H1 (cell line): ENCODE measurements at regions not wholly inside any gene's neighbourhood (a gene's known extent, or its start where the extent isn't known, plus 50 kb on each side); places are given as distances from the start of the nearest gene placed in this dataset.

Experiments used
- CTCF ChIA-PET: fragments of 300-600 bp; sonication (Branson Sonifier 250); formaldehyde crosslinking; loops from one replicate; lab custom pipeline; 2021; ENCODE audit not compliant: partially characterized antibody; lab: Charles Lee
- POLR2A ChIA-PET: fragments of 300-600 bp; sonication (Branson Sonifier 250); formaldehyde crosslinking; loops from one replicate; lab custom pipeline; 2021; ENCODE audit warnings: inconsistent platforms; ENCODE audit not compliant: partially characterized antibody; lab: Charles Lee
- DNase-seq, 2 experiments: peaks; one replicate each; pipeline versions ENCODE4 v3.0.0 to v3.0.0-alpha.2; 2010 to 2022; ENCODE audit warnings: low spot score in 2 of 2, low read depth in 1 of 2, mixed read lengths in 1 of 2
- FAIRE-seq: peaks from 2 replicates; lab custom pipeline; 2011; peaks lifted over from hg19 to GRCh38; lab: Jason Lieb, UNC
- H2AFZ ChIP-seq: 2 replicates; pipeline ENCODE4 v1.8.1; 2012; ENCODE audit warnings: low read length, inconsistent platforms
- H2AK5ac ChIP-seq: 2 replicates; pipeline ENCODE4 v1.6.1; 2013; ENCODE audit warnings: low read depth, low read length
- H2BK120ac ChIP-seq: replicated peaks from 2 replicates; pipeline ENCODE3; 2013; ENCODE audit warnings: low read depth, low read length, inconsistent platforms
- H2BK12ac ChIP-seq: 2 replicates; pipeline ENCODE4 v1.6.1; 2013; ENCODE audit warnings: low read depth, low read length
- H2BK15ac ChIP-seq: 2 replicates; pipeline ENCODE4 v1.6.1; 2013; ENCODE audit warnings: low read length
- H2BK20ac ChIP-seq: 2 replicates; pipeline ENCODE4 v1.6.1; 2013; ENCODE audit warnings: low read length
- H2BK5ac ChIP-seq: 2 replicates; pipeline ENCODE4 v1.6.1; 2013; ENCODE audit warnings: low read depth, low read length
- H3K14ac ChIP-seq: 2 replicates; pipeline ENCODE4 v1.6.1; 2013; ENCODE audit warnings: inconsistent platforms; ENCODE audit not compliant: insufficient read length
- H3K18ac ChIP-seq: 2 replicates; pipeline ENCODE4 v1.6.1; 2013; ENCODE audit warnings: low read length; ENCODE audit errors: extremely low read depth
- H3K23ac ChIP-seq: 2 replicates; pipeline ENCODE4 v1.6.1; 2013; ENCODE audit warnings: inconsistent platforms; ENCODE audit not compliant: insufficient read length
- H3K23me2 ChIP-seq: 2 replicates; pipeline ENCODE4 v1.6.1; 2013; ENCODE audit warnings: low read depth, low read length
- H3K27ac ChIP-seq: 2 replicates; pipeline ENCODE4 v1.6.1; 2011; ENCODE audit warnings: low read depth, low read length, inconsistent platforms
- H3K27me3 ChIP-seq, 4 experiments: replicated peaks in 1 of 4; 1 replicate in 1 of 4; 2 replicates in 3 of 4; pipeline versions ENCODE4 v1.6.1 to v1.8.1; 2011 to 2013; ENCODE audit warnings: low read length in 3 of 4, mild to moderate bottlenecking in 3 of 4, inconsistent platforms in 2 of 4, mixed read lengths in 2 of 4, moderate library complexity in 1 of 4; ENCODE audit not compliant: control insufficient read depth in 3 of 4, insufficient read depth in 3 of 4; ENCODE audit errors: extremely low read depth in 1 of 4
- H3K36me3 ChIP-seq, 4 experiments: 2 replicates each; pipeline versions ENCODE4 v1.6.1 to v1.8.1; 2011 to 2013; ENCODE audit warnings: mild to moderate bottlenecking in 4 of 4, low read length in 3 of 4, moderate library complexity in 2 of 4, control low read depth in 1 of 4, inconsistent platforms in 1 of 4; ENCODE audit not compliant: insufficient read depth in 4 of 4, control insufficient read depth in 2 of 4
- H3K4ac ChIP-seq: replicated peaks from 2 replicates; pipeline ENCODE3; 2013; ENCODE audit warnings: low read length, low read depth, mixed read lengths, inconsistent platforms; ENCODE audit not compliant: insufficient read length
- H3K4me1 ChIP-seq, 4 experiments: replicated peaks in 1 of 4; 1 replicate in 1 of 4; 2 replicates in 3 of 4; pipeline versions ENCODE4 v1.6.1 to v1.8.1; 2011 to 2013; ENCODE audit warnings: low read length in 3 of 4, inconsistent platforms in 2 of 4, mixed read lengths in 1 of 4; ENCODE audit not compliant: insufficient read depth in 4 of 4, control insufficient read depth in 3 of 4
- H3K4me2 ChIP-seq, 2 experiments: 2 replicates each; pipeline versions ENCODE4 v1.6.1 to v1.8.1; 2011 to 2013; ENCODE audit warnings: low read depth in 2 of 2, low read length in 2 of 2, control low read depth in 1 of 2, inconsistent platforms in 1 of 2, mild to moderate bottlenecking in 1 of 2; ENCODE audit not compliant: insufficient read depth in 1 of 2
- H3K4me3 ChIP-seq, 4 experiments: fragments of 200-600, 300-600 bp in 1 of 4; sonication (generic), shearing (Covaris generic), sonication (Bioruptor Twin) in 1 of 4; 2 replicates each; pipeline versions ENCODE4 v1.5.1 to v1.8.1; 2011 to 2016; ENCODE audit warnings: low read length in 4 of 4, low read depth in 3 of 4, control low read depth in 2 of 4, inconsistent platforms in 2 of 4, mild to moderate bottlenecking in 2 of 4, mixed read lengths in 1 of 4, moderate library complexity in 1 of 4; ENCODE audit not compliant: insufficient read depth in 2 of 4; ENCODE audit errors: extremely low read depth in 1 of 4
- H3K56ac ChIP-seq: replicated peaks from 2 replicates; pipeline ENCODE3; 2013; ENCODE audit warnings: low read depth, mild to moderate bottlenecking, mixed read lengths, low read length, inconsistent platforms; ENCODE audit not compliant: insufficient read length
- H3K79me1 ChIP-seq: 2 replicates; pipeline ENCODE4 v1.6.1; 2013; ENCODE audit warnings: low read depth, low read length, control low read depth
- H3K79me2 ChIP-seq, 2 experiments: 2 replicates each; pipeline versions ENCODE4 v1.6.1 to v1.8.1; 2012 to 2013; ENCODE audit warnings: low read length in 2 of 2, mild to moderate bottlenecking in 2 of 2, inconsistent platforms in 1 of 2; ENCODE audit not compliant: insufficient read depth in 2 of 2, control insufficient read depth in 1 of 2
- H3K9ac ChIP-seq, 4 experiments: replicated peaks in 1 of 4; 1 replicate in 1 of 4; 2 replicates in 3 of 4; pipeline versions ENCODE4 v1.6.1 to v1.8.1; 2011 to 2013; ENCODE audit warnings: low read depth in 3 of 4, low read length in 3 of 4, control low read depth in 2 of 4, mild to moderate bottlenecking in 2 of 4, moderate library complexity in 2 of 4, inconsistent platforms in 1 of 4; ENCODE audit errors: extremely low read depth in 1 of 4
- H3K9me3 ChIP-seq, 2 experiments: 2 replicates each; pipeline versions ENCODE4 v1.6.1 to v1.8.1; 2012 to 2013; ENCODE audit warnings: mild to moderate bottlenecking in 2 of 2, moderate library complexity in 2 of 2, control low read depth in 1 of 2, inconsistent platforms in 1 of 2, low read depth in 1 of 2, low read length in 1 of 2, mixed read lengths in 1 of 2; ENCODE audit not compliant: insufficient read depth in 2 of 2
- H4K20me1 ChIP-seq, 2 experiments: replicated peaks in 1 of 2; 2 replicates each; pipeline versions ENCODE3 to v1.8.1; 2011 to 2013; ENCODE audit warnings: inconsistent platforms in 2 of 2, low read length in 2 of 2, mild to moderate bottlenecking in 1 of 2; ENCODE audit not compliant: insufficient read depth in 2 of 2, control insufficient read depth in 1 of 2
- H4K5ac ChIP-seq: 2 replicates; pipeline ENCODE4 v1.6.1; 2013; ENCODE audit warnings: low read length, low read depth, mixed read lengths, inconsistent platforms; ENCODE audit not compliant: insufficient read length
- H4K8ac ChIP-seq: 2 replicates; pipeline ENCODE4 v1.8.0; 2013; ENCODE audit warnings: mild to moderate bottlenecking, moderate library complexity, low read length, inconsistent platforms; ENCODE audit not compliant: insufficient read depth; ENCODE audit errors: extremely low read depth
- H4K91ac ChIP-seq: replicated peaks from 2 replicates; pipeline ENCODE3; 2013; ENCODE audit warnings: low read length, mixed read lengths, inconsistent platforms; ENCODE audit not compliant: insufficient read length
- CBX5 ChIP-seq: fragments of 300-800, 300-1000 bp; sonication (generic); IDR thresholded peaks from 2 replicates; pipeline ENCODE4 v1.7.1; 2016; ENCODE audit warnings: antibody characterized with exemption, low read length, low read depth
- CBX8 ChIP-seq: fragments of 300-800, 300-1000 bp; sonication (generic); IDR thresholded peaks from 2 replicates; pipeline ENCODE4 v1.7.1; 2016; ENCODE audit warnings: low read depth, low read length, borderline replicate concordance
- CEBPB ChIP-seq: IDR thresholded peaks from 2 replicates; pipeline ENCODE4 v1.6.1; 2012; ENCODE audit warnings: low read depth, low read length
- CREB1 ChIP-seq: IDR thresholded peaks from 2 replicates; pipeline ENCODE4 v1.6.1; 2012; ENCODE audit warnings: inconsistent platforms
- EP300 ChIP-seq, 2 experiments: IDR thresholded peaks; 1 replicate in 1 of 2; 2 replicates in 1 of 2; pipeline ENCODE4 v1.6.1; 2011 to 2012; ENCODE audit warnings: low read depth in 2 of 2, low read length in 2 of 2, mild to moderate bottlenecking in 2 of 2, borderline replicate concordance in 1 of 2, inconsistent platforms in 1 of 2, moderate library complexity in 1 of 2
- GABPA ChIP-seq: IDR thresholded peaks from 2 replicates; pipeline ENCODE4 v1.6.1; 2011; ENCODE audit warnings: mild to moderate bottlenecking, low read length, moderate library complexity, borderline replicate concordance; ENCODE audit not compliant: insufficient read depth
- GTF2F1 ChIP-seq: IDR thresholded peaks from 2 replicates; pipeline ENCODE4 v1.6.1; 2012; ENCODE audit warnings: low read depth, low read length, improper control_type of control experiment, borderline replicate concordance
- JUND ChIP-seq: IDR thresholded peaks from 2 replicates; pipeline ENCODE4 v1.6.1; 2011; ENCODE audit warnings: mild to moderate bottlenecking, improper control_type of control experiment, low read length
- KDM4A ChIP-seq: IDR thresholded peaks from one replicate; pipeline ENCODE4 v1.7.1; 2012; ENCODE audit warnings: low read depth, mild to moderate bottlenecking, moderate library complexity, low read length, inconsistent platforms; ENCODE audit not compliant: severe bottlenecking
- KDM5A ChIP-seq: fragments of 200-600 bp; IDR thresholded peaks from 2 replicates; pipeline ENCODE4 v1.7.1; 2012; ENCODE audit warnings: mild to moderate bottlenecking, low read length, inconsistent platforms, mixed read lengths
- POLR2AphosphoS5 ChIP-seq: IDR thresholded peaks from 2 replicates; pipeline ENCODE4 v1.6.1; 2011; ENCODE audit warnings: low read depth, low read length
- RFX5 ChIP-seq: IDR thresholded peaks from 2 replicates; pipeline ENCODE4 v1.6.1; 2011; ENCODE audit warnings: low read depth, low read length, improper control_type of control experiment, borderline replicate concordance
- SRF ChIP-seq: IDR thresholded peaks from 2 replicates; pipeline ENCODE4 v1.6.1; 2011; ENCODE audit warnings: mild to moderate bottlenecking, low read depth, low read length, moderate library complexity
- SUZ12 ChIP-seq: fragments of 200-600 bp; sonication (generic); IDR thresholded peaks from 2 replicates; pipeline ENCODE4 v1.6.1; 2012; ENCODE audit warnings: mild to moderate bottlenecking, inconsistent platforms, low read length, moderate library complexity, mixed read lengths
- TCF12 ChIP-seq: IDR thresholded peaks from 2 replicates; pipeline ENCODE4 v1.6.1; 2011; ENCODE audit warnings: low read depth, mild to moderate bottlenecking, low read length
- YY1 ChIP-seq: IDR thresholded peaks from 2 replicates; pipeline ENCODE4 v1.6.1; 2011; ENCODE audit warnings: low read depth, mild to moderate bottlenecking, low read length
- WGBS, 2 experiments: shearing (Covaris generic) in 1 of 2; methylation state at CpG; one replicate each; pipeline versions ENCODE4 v1.1.6 to v1.1.7; 2013 to 2015; ENCODE audit warnings: low lambda C conversion rate in 2 of 2, mixed read lengths in 2 of 2, inconsistent platforms in 1 of 2, low coverage in 1 of 2, missing lambda C conversion rate in 1 of 2; ENCODE audit not compliant: insufficient replicate concordance in 2 of 2, insufficient coverage in 1 of 2, insufficient read length in 1 of 2; ENCODE audit errors: extremely low coverage in 1 of 2, missing lambda C conversion rate in 1 of 2; 5-methylcytosine and 5-hydroxymethylcytosine counted together

DNA sequence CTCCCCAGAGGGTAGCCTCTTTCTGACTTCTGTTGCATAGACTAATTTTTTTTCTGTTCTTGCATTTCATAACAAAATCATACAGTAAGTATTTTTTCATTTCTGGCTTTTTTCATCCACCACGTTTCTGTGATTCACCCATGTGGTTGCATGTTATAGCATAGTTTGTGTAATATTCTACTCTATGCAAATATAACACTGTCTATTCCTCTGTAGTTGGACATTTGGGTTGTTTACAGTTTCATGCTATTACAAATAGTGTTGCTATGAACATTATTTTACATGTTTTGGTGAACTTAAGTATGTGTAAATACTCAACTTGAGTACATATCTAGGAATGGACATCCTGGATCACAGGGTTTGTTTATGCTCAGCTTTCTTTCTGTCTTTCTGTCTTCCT lies 187.2 kb upstream of the KCNG1 start:
- no peaks in the 10 kb centered on the region; a peak in 2 of 7 replicates for H3K27me3 ChIP-seq
- no peak overlapping the region for H3K9ac ChIP-seq
- ChIA-PET CTCF (interaction anchor here (0.7 to 1.7 kb wide), 6 partner anchors 12 to 222 kb away, joined by 3 to 7 read pairs (median 3); no protein-coding TSS in a partner anchor), POLR2A (interaction anchor here (1.9 kb wide), 1 partner anchor 11 kb away, joined by 12 read pairs; no protein-coding TSS in a partner anchor)
- WGBS, 2 experiments: 73% methylated on average over 1 of the region's 1 CpG; no CpG with 5 or more reads in 1 of the 2 experiments
- no peak overlapping the region for H2AK5ac ChIP-seq
- no peak overlapping the region for H3K4me2 ChIP-seq
- H3K9me3 ChIP-seq: no peaks in the 10 kb centered on the region
- H3K18ac ChIP-seq: no peak overlapping the region
- DNase-seq (no peak), FAIRE-seq (no peak)
- no peak overlapping the region for H2BK20ac ChIP-seq
- no peaks in the 10 kb centered on the region; the same call in 1 of the 2 replicates for H3K23me2 ChIP-seq
- H3K4me3 ChIP-seq: no peak overlapping the region
- no peaks in the 10 kb centered on the region for H4K20me1 ChIP-seq
- no peak overlapping the region for H3K4ac ChIP-seq
- H3K14ac ChIP-seq: no peak overlapping the region
- H3K27ac ChIP-seq: no peak overlapping the region
- H4K8ac ChIP-seq: no peak overlapping the region
- H4K91ac ChIP-seq: no peak overlapping the region
- no peak overlapping the region for H2BK12ac ChIP-seq
- no peaks in the 10 kb centered on the region for H3K79me1 ChIP-seq
- H2AFZ ChIP-seq: no peak overlapping the region
- H2BK5ac ChIP-seq: no peak overlapping the region
- H3K79me2 ChIP-seq: no peaks in the 10 kb centered on the region
- no peak overlapping the region for H4K5ac ChIP-seq
- no peak overlapping the region for H2BK120ac ChIP-seq
- no peak overlapping the region for H3K23ac ChIP-seq
- H3K36me3 ChIP-seq: no peaks in the 10 kb centered on the region
- no peaks in the 10 kb centered on the region; a peak in 1 of 7 replicates for H3K4me1 ChIP-seq
- no peak overlapping the region for H2BK15ac ChIP-seq
- no peak overlapping the region for H3K56ac ChIP-seq
- TF ChIP-seq RFX5 (no peak), CREB1 (no peak), CEBPB (no peak), GTF2F1 (no peak), KDM4A (no peak), EP300 (IDR thresholded peaks at IDR 0.05; ENCODE audit: borderline replicate concordance in 1 of 2, low read depth in 2 of 2, low read length in 2 of 2) (no peak), CBX8 (no peak), SUZ12 (no peak), CBX5 (no peak), YY1 (no peak), SRF (no peak), KDM5A (no peak), POLR2AphosphoS5 (no peak), JUND (no peak), GABPA (no peak), TCF12 (no peak)
